Loucy (cell line): ENCODE measurements at regions not wholly inside any gene's neighbourhood (a gene's known extent, or its start where the extent isn't known, plus 50 kb on each side); places are given as distances from the start of the nearest gene placed in this dataset.

Experiments used
- CTCF ChIP-seq: fragments of 200-600 bp; sonication (generic); conservative IDR thresholded peaks from 2 replicates; pipeline ENCODE4 v1.5.1; 2014; ENCODE audit warnings: mild to moderate bottlenecking, antibody characterized with exemption, low read length
- EZH2phosphoT487 ChIP-seq: fragments of 200-600 bp; IDR thresholded peaks from 2 replicates; pipeline ENCODE4 v1.6.1; 2018; ENCODE audit warnings: antibody characterized with exemption, mild to moderate bottlenecking, moderate library complexity, borderline replicate concordance

GRCh38 chr2:210928714-210929113 lies 372.3 kb downstream of the CPS1 start:
- TF ChIP-seq CTCF (no peak), EZH2phosphoT487 (no peak)
